HUDEP-2 (cell line): ENCODE measurements at regions not wholly inside any gene's neighbourhood (a gene's known extent, or its start where the extent isn't known, plus 50 kb on each side); places are given as distances from the start of the nearest gene placed in this dataset.

Experiments
- DNase-seq, 76 experiments: peaks; one replicate each; lab custom pipeline; 2025; ENCODE audit not compliant: unreplicated experiment in 76 of 76; lab: John Stamatoyannopoulos, UW

DNA sequence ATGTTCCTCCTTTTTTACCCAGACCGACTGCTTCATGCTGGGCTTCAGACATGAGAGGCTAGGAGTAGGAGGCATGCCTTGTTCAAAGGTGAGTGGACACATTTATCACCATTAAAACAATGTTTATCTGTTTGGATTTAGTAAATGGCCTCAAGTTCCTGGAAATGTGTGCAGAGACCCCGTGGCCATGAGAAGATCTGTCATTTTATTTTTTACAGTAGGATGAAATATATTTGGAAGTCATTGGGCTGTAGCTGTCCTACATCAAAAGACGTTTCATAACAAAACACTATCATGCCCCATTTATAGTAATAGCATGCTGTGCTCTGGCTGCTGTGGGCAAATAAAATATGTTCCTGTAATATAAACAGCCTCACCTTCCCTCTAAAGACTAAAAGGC lies 403.9 kb upstream of the TNP1 start:
- DNase-seq, result no peak

DNA sequence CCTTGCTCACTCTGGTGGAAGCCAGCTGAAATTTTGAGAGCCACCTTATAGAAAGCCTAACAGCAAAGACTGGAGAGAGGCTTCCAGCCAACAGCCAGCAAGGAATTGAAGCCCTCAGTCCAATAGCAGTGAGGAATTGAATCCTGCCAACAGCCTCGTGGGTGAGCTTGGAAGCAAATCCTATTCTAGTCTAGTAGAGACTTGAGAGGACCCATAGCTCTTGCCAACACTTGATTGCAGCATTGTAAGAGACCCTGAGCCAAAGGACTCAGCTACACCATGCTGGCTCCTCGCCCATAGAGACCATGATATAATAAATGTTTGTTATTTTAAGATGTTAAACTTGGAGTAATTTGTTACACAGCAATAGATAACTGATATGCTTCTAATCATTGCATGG lies 403.0 kb upstream of the TNP1 start:
- no peak for DNase-seq

DNA sequence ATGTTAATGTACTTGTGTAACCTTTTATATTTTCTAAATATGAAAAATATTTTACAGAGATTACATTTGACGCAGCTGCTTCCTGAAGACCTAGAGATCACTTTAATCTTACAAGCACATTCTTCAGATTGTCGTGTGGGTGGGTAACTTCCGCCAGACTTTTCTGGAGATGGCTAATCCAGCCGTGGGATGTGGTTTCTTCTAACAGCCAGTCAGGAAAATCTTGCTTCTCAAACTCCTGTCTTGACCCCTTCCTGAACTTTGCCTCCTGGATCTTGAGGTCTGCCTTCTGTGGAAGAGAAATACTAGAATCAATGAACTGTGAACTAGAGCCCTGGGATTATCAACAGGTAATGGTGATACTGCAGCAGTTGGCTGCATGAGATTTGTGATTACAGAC lies 401.6 kb upstream of the TNP1 start:
- DNase-seq, result no peak

DNA sequence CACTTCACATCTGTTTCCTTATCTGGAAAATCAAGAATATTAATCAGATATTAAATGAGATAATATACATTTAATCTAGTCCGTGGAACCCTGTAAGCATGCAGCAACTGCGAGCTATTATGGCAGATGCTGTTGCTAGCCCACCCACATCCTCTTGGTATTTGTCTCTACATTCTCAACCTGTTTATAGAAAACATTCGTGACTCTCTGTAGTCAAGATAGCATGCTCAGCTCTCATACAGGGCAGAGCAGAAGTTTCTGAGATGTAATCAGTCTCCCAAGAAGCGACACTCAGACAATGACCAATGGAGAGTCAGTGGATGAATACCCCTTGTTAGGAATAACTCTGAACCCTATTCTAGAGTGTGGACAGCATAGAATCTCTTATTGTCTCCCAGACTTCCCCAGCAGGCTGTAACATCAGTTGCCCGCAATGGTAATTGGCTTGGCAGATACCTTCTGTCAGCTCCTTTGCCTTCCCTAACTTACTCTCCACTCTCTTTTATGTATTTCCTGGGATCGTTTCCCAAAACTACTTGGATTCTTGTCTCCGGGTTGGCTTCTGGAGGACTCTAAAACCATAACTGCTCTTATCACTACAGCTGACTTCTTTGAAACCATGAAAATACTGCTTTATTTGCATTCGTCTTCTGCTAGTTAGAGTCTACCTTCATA lies 400.7 kb upstream of the TNP1 start:
- DNase-seq, result no peak

DNA sequence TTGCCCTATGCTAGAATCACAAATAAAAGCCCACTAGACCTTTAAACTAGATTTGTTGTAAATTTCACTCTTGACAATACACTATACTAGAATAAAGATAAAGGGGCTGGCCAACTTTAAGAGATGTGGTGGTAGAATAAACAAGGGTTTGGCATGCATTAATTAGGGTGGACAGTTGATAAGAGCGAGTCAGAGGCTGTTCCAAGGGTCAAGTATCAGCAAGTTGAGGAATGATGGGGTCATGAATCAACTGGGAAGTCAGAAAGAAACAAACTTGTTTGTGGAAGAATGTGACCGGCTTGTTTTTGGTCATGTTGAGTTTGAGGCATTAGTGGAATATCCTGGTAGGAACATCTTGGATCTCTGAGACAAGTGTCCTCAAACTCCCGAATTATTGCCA lies 398.3 kb upstream of the TNP1 start:
- DNase-seq, result no peak

DNA sequence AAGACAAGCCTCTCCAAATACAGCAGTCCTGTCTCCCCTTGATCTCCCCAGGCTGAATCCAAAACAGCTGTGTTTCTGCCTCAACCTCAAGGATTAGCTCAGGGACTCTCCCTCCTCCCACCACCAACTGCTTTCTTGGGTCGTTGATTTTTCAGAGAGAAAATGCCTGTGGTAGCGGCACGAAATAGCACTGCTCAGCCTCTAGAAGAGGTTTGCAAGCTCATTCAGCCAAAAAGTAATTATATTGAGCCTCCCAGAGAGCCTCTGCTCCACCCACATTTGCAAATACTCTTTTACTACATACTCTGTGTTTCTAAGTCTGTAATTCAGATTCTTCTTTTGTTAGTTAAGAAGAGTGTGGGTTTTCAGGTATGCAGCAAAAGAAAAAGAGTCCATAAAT lies 396.4 kb upstream of the TNP1 start:
- no peak for DNase-seq

DNA sequence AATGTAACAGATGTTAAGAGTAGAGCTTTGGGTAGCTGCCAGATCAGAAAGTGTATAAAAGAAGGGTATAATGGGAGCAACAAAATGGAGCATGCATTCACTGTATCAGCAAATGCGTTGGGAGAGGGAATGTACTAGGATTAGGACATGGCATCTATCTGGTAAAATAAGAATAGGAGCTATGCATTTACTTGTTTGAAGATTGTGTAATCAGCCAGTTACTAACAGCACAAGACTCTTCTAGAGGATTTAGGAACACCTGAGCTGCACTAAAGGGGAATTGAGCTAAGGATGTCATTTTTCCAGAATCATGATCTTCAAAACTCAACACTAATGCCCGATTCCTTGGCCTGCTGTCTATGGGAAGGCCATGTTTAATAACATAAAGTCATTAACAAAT lies 394.2 kb upstream of the TNP1 start:
- no peak for DNase-seq

DNA sequence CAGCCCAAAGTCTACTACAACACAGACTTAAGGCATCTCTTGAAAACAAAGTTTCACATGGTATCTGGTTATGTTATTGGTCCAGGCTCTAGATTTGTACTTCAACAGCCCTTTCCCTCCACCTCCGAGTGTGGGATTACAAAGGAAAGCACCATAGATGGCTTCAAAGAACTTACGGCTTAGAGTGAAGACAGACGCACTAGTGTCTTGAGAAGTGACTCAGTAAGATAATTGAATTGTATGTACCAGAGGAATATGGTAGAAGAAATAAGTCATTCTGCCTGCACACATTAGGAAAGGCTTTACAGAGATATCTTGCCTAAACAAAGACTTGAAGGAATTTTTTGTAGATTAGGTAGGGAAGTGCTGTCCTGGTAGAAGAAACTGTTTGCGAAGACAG lies 392.3 kb upstream of the TNP1 start:
- no peak for DNase-seq

DNA sequence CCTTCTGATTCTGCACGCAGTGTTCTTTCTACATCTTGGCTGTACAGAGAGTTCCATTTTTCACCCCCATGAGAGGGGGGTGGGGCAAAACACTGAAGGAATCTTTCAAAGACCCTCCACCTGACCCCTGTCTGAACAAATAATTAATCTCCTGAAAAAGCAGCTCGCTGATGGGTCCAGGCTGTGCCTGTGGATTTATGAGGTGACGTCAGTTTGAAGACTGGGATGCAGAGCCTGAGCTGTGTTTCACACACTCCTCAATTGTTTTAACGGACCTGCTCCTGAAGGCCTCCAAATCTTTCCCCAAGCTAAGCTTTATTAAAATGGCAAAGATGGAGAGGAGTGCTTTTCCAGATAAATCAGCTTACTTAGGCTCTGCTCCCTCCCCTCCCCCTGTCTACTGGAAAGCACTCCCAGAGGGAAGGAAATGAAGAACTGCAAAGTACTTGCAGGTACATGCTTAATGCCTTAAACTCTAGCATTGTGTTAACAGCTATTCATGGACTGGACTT lies 390.2 kb upstream of the TNP1 start:
- DNase-seq, result no peak

DNA sequence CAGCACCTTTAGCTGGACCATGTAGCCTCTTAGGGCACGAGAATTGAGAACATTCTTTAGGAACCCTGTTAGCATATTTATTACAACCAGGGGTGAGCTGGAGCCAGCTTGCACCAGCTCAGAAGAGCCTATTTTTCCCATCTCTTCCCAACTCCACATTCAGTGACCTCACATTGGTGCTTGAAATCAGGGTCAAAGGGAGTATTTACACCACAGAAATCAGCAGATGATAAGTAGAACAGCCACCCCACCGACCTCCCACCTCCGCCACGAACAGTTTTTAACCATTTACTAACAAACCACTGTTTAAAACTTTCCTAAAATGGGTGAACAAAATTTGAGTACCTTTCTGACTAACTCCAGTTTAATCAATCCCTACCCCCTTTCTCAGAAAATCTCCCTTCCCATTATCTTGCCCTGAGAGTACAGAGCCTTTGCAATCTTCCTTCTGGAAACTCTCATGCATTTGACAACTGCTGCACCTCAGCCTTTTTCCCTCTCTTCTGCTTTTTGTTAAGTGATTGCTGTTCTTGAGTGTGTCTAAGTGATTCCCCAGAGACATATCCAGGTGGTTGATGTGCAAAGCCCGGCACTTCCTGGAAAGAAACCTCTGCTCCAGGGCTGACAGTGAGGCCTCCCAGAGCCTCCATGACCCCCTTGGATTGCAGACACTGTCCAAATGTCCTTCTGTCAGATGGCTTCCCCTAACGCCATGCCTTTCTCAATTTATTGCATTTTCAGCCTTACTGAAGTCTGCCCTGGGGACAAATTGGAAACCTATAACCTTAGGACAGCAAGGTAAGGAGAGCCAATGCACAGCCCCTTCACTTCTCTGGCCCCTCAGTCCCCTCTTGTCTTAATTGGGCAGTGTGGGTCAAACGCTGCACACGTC lies 389.5 kb upstream of the TNP1 start:
- no peak for DNase-seq

DNA sequence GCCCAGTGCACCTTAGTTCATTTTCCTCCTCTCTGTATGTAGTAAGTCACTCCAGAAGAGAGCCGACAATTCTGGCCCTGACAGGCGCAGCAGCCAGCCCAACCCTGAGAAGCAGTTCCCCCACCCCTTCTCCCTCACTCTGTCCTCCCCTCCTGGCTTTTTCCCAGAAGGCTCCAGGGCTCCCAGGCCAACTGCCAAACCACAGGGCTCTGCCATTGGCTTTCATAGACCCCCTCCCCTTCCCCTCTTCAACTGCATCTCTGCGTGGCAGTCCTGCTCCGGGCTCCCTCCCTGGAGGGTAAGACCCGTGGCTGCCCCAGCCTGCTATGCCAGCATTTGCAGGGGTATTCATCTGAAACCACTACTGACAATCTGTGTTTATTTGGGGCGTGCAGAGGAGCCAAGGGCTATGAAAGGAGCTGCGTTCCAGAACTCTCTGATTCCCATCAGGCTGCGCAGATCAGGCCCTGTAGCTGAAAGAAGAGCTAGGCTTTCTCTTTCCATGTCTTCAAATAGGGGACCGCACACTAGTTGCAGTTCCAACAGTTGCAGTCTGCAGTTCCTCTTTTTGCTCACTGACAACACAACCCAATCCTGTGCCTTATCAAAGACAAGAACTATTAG lies 388.6 kb upstream of the TNP1 start:
- DNase-seq, result no peak

DNA sequence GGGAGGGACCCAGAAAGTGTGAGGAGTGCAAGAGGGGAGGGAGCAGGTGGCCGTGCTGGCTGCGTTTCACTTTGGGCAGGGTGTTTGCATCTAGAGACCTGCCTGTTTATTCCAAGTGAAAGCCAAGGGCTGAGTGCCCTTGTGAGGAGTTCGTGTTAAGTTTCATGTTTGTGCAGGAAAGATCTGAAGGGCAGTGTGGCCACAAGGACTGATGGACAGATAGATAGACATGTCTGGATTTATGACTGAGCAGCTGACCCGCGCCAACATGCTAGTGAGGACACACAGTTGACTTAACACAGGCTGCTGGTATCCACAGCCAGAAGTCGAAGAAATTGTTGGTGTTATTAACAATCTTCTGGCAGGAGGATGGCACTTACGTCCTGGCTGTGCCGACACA lies 387.6 kb upstream of the TNP1 start:
- no peak for DNase-seq

DNA sequence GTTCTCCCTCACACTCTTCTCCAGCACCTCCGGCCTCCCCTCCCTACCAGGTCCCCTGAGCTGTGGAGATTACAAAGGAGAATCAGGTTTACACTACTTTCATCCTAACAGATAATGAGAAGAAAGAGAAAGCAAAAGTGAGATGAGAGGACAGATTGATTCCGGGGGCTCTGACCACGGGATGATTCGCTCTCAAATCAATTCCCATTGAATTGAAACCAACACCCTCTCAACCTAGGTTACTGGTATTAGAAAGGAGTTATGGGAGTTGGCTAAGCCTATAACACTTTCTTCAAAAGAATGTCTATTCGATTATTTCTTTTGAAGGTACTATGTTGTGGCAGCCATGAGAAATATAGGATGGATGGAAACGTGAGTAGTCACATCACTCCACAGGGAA lies 386.2 kb upstream of the TNP1 start:
- no peak for DNase-seq

DNA sequence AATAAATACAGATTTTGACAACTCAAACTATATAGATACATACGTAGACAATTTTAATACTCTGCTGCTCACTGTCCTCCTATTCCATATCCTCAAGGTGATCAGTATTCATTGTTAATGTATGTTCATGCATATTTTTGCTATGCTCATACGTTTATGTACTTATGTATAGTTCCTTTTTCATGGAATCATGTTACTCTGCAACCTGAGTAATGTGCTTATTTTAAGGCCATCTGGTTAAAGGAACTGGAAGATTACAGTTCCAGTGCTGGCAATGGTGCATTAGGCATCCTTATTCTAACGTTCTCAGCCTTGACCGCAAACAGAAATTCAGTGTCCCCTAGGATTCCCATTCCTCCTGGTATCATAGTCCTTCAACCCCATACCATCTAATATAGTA lies 385.0 kb upstream of the TNP1 start:
- no peak for DNase-seq

DNA sequence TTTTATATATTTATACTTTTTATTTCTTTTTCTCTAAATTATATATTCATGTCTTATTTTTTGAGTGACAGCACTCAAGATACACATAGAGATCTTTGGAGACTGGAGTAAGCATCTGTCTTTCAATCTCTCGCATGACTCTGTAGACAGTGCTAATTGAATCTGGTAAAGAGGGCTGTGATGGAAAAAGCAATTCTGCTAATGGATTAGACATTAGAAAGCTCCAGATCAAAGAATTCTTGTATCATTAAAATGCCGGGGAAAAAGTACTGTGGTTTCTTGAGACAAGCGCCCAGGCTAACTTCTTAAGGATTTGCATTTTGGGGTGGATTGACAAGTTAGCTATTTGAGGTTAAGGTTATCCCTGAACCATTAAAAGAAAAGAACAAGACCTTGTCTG lies 383.1 kb upstream of the TNP1 start:
- DNase-seq, result no peak

DNA sequence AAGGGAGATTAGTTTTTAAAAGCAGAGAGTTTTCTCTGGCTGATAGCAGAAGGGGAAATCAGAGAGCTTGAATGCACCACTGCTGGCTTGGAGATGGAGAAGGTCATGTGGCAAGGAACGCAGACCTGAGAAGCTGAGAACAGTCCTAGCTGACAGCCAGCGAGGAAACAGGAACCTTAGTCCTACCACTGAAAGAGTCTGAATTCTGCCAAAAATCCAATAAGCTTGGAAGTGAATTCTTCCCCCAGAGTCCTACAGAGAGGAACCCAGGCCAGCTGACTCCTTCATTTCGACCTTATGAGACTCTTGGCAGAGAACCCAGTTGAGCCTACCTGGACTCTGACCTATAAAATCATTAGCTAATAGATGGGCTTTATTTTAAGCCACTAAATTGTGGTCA lies 371.9 kb upstream of the TNP1 start:
- DNase-seq, result no peak

DNA sequence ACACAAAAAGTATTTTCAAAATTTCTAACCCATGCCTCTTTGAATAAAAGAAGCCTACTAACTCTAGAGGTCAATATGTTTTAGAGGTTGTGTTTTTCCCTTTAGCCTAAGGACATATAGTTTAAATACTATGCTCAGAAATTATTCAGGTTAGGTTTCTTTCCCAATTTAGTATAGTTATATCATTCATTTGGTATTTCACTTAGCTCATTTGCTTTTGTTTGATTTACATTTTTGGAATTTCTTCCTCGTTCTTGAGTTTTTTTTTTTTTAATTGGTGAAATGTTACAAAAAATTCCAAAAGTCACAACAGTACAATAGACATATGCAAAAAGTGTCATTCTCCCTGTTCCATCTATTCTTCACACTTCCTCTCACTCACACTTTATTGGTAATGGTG lies 371.3 kb upstream of the TNP1 start:
- no peak for DNase-seq

DNA sequence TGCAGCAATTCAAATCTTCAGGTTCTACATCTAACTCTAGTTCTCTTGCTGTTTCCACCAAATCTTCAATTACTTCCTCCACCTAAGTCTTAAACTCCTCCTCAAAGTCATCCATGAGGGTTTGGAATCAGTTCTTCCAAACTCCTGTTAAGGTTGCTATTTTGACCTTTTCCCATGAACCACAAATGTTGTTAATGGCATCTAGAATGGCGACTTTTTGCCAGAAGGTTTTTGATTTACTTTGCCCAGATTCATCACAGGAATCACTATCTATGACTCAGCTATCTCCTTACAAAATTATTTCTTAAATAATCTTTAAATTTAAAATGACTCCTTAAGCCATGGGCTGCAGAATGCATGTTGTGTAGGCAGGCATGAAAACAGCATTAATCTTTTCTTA lies 368.9 kb upstream of the TNP1 start:
- DNase-seq, result no peak

DNA sequence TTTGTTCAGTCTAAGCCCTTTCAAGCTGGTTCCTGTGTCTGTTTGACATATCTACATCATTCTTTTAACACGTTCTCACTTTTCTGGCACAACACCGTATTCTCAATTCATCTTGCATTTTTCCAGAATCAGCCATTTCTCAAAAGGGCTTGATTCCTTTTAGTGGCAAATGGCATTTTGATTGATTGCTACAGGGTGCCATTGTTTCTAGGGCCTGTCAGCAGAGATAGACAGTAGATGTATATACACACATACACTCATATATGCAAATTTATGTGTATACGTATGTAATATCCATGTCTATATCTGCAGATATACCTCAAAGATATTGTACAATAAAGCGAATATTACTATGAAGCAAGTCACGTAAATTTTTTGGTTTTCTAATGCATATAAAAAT lies 367.9 kb upstream of the TNP1 start:
- DNase-seq, result no peak

DNA sequence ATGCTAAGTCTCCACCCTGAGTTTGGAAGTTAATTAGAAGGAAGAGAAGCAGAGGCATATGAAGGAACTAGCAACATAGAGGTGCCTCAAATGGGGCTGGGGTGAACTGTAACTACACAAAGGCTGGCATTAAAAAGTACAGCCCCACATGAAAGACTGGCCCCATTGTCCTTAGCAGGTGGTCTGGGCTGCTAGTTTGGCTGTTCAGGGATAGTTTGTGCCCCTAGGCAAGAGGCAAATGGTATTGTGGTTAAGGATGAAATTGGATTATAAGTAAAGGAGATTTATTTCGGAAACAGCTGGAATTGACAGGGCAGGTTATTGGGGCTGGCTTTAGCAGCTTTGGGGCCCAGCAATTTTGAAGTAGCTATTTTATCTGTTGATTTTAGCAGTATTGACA lies 365.7 kb upstream of the TNP1 start:
- DNase-seq, result no peak

DNA sequence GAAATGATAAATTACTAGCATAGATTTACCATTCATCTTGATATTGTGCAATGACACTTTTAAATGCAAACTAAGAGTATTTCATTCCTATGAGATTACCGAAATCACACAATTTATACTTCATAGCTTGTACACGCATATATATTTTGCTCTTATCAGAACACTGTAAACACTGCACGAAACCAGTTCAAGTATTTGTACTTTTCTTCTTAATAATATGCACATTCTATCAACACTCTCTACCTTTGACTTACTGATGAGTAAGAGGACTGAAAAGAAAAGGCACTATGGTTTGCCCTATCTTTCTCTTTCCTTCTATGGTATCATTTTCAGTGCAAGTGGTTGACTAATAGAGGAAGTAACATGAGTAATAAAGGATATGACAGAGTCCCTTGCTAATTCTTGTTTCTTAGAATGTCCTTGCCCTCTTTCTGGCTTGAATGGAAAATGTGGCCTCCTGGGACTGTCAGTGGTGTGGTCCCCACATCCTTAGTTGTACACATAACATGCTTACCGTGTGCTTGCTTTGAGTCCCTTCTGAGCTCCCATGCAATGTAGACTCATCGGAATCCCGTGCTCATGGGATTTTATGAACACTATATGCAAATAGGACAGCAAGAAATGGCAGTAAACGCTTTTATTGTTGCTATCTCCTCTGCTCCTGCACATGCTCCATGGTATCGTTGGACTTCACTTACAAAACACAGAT lies 363.5 kb upstream of the TNP1 start:
- no peak for DNase-seq
